DOHH2 (cell line): ENCODE measurements at regions not wholly inside any gene's neighbourhood (a gene's known extent, or its start where the extent isn't known, plus 50 kb on each side); places are given as distances from the start of the nearest gene placed in this dataset.

Source experiments
- H3F3A ChIP-seq: fragments of 200-600 bp; sonication (generic), shearing (Covaris generic); 2 replicates; pipeline ENCODE4 v1.6.0; 2016; ENCODE audit warnings: antibody characterized with exemption, mild to moderate bottlenecking; ENCODE audit not compliant: control insufficient read depth, insufficient read depth
- H3K27ac ChIP-seq: fragments of 200-600 bp; sonication (generic); 2 replicates; pipeline ENCODE4 v1.5.1; 2014; ENCODE audit warnings: low read depth, mild to moderate bottlenecking, low read length, moderate library complexity
- H3K27me3 ChIP-seq: fragments of 200-600 bp; sonication (generic); 2 replicates; pipeline ENCODE4 v1.6.1; 2014; ENCODE audit warnings: mild to moderate bottlenecking, low read length, mixed read lengths; ENCODE audit not compliant: control insufficient read depth
- H3K36me3 ChIP-seq: fragments of 200-600 bp; sonication (generic); 2 replicates; pipeline ENCODE4 v1.6.1; 2014; ENCODE audit warnings: mild to moderate bottlenecking, low read length, moderate library complexity, mixed read lengths; ENCODE audit not compliant: control insufficient read depth
- H3K4me1 ChIP-seq: fragments of 200-600 bp; sonication (generic); 2 replicates; pipeline ENCODE4 v1.6.1; 2014; ENCODE audit warnings: mild to moderate bottlenecking, low read length, mixed read lengths; ENCODE audit not compliant: control insufficient read depth
- H3K4me2 ChIP-seq: fragments of 200-600 bp; sonication (generic); 2 replicates; pipeline ENCODE4 v1.6.0; 2014; ENCODE audit warnings: mild to moderate bottlenecking, low read length, moderate library complexity
- H3K4me3 ChIP-seq: fragments of 200-600 bp; sonication (generic); 2 replicates; pipeline ENCODE4 v1.5.1; 2014; ENCODE audit warnings: mild to moderate bottlenecking, low read length, mixed read lengths
- H3K79me2 ChIP-seq: fragments of 200-600 bp; sonication (generic); 2 replicates; pipeline ENCODE4 v1.6.1; 2014; ENCODE audit warnings: mild to moderate bottlenecking, low read length, mixed read lengths; ENCODE audit not compliant: control insufficient read depth
- H3K9me2 ChIP-seq: fragments of 200-600 bp; sonication (generic); replicated peaks from 2 replicates; pipeline ENCODE4 v1.6.1; 2014; ENCODE audit warnings: mild to moderate bottlenecking, low read length, mixed read lengths; ENCODE audit not compliant: control insufficient read depth
- H3K9me3 ChIP-seq: fragments of 200-600 bp; sonication (generic); 2 replicates; pipeline ENCODE4 v1.6.1; 2014; ENCODE audit warnings: antibody characterized with exemption, low read length, mixed read lengths; ENCODE audit not compliant: control insufficient read depth, insufficient read depth
- H4K20me1 ChIP-seq: fragments of 200-600 bp; sonication (generic); 2 replicates; pipeline ENCODE4 v1.6.0; 2014; ENCODE audit warnings: low read depth, mild to moderate bottlenecking, antibody characterized with exemption, low read length, moderate library complexity; ENCODE audit not compliant: control insufficient read depth, insufficient read depth
- EZH2phosphoT487 ChIP-seq: fragments of 200-600 bp; sonication (generic); IDR thresholded peaks from 2 replicates; pipeline ENCODE4 v1.6.1; 2017; ENCODE audit warnings: borderline replicate concordance, mild to moderate bottlenecking, antibody characterized with exemption, low read length, moderate library complexity, mixed read lengths
- TF ChIP-seq, protein P1 (sequence below): fragments of 200-600 bp; sonication (generic); IDR thresholded peaks from one replicate; pipeline ENCODE4 v1.5.1; 2014; ENCODE audit warnings: antibody characterized with exemption, mild to moderate bottlenecking, low read depth, low read length; ENCODE audit not compliant: poor library complexity, severe bottlenecking

DNA sequence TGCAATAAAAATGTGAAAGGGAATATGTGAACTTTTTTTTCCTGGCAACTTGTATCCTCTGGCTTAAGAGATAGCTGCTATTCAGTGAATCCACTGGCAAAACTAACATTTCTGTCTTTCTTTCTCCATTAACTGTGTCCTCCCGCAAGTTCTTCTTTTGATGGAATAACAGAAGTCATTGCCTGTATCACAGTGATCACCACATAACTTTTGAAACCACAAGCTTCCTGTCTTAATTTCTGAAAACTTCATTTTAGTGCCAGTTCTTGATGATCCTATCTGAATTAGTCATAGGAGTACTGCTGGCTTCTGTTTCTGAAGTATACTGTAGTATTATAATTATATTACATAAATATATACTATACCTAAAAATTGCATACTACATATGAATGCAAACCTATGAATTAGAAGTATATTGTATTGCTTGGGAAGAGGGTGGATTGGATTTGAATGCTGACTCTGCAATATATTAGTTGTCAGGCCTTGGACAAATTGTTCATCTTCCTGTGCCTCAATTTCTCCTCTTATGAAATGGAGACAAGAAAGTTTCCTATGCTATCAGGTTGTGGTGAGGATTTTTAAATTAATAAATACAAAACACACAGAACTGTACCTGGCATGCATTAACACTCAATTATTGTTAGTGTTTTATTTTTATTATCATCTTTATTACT lies 441.6 kb downstream of the CETN3 start:
- no peaks in the 10 kb centered on the region for H3K27me3 ChIP-seq
- no peaks in the 10 kb centered on the region for H3K79me2 ChIP-seq
- no peaks in the 10 kb centered on the region for H3K36me3 ChIP-seq
- no peaks in the 10 kb centered on the region for H3K4me1 ChIP-seq
- H3K27ac ChIP-seq = no peak overlapping the region
- H4K20me1 ChIP-seq = no peaks in the 10 kb centered on the region
- TF ChIP-seq, protein P1, sequence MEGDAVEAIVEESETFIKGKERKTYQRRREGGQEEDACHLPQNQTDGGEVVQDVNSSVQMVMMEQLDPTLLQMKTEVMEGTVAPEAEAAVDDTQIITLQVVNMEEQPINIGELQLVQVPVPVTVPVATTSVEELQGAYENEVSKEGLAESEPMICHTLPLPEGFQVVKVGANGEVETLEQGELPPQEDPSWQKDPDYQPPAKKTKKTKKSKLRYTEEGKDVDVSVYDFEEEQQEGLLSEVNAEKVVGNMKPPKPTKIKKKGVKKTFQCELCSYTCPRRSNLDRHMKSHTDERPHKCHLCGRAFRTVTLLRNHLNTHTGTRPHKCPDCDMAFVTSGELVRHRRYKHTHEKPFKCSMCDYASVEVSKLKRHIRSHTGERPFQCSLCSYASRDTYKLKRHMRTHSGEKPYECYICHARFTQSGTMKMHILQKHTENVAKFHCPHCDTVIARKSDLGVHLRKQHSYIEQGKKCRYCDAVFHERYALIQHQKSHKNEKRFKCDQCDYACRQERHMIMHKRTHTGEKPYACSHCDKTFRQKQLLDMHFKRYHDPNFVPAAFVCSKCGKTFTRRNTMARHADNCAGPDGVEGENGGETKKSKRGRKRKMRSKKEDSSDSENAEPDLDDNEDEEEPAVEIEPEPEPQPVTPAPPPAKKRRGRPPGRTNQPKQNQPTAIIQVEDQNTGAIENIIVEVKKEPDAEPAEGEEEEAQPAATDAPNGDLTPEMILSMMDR = no peak
- TF ChIP-seq EZH2phosphoT487 = no peak
- no peaks in the 10 kb centered on the region for H3K9me2 ChIP-seq
- H3F3A ChIP-seq = no peaks in the 10 kb centered on the region
- H3K4me3 ChIP-seq = no peak overlapping the region
- H3K9me3 ChIP-seq = no peaks in the 10 kb centered on the region
- no peak overlapping the region for H3K4me2 ChIP-seq

DNA sequence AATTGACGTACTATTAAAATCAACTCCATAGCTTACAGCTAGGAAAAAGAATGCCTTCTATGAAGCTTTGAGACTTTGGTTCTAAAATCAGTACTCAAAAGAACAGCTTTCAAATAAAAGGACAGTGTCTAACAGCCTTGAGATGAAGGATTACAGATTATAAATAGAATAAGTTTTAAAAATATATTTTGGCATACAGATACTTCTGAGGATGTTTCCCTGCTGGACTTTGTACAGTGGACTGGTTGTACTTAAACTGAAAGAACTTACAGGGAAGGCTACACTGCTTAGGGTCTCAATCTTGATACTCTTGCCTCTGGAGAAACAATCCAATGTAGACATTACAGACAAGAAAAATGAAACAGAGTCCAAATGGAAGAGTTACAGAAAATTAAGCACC lies 452.7 kb downstream of the CETN3 start:
- Histone ChIP-seq H3K36me3 (no peaks in the 10 kb centered on the region), H3K27me3 (no peaks in the 10 kb centered on the region), H3K4me3 (no peak overlapping the region), H3K27ac (no peak overlapping the region), H3K9me2 (no peaks in the 10 kb centered on the region), H3K79me2 (no peaks in the 10 kb centered on the region), H3K4me2 (no peak overlapping the region), H3F3A (no peaks in the 10 kb centered on the region), H3K4me1 (no peaks in the 10 kb centered on the region), H4K20me1 (no peaks in the 10 kb centered on the region), H3K9me3 (no peaks in the 10 kb centered on the region)
- TF ChIP-seq EZH2phosphoT487 = no peak
- TF ChIP-seq, protein P1 = no peak

DNA sequence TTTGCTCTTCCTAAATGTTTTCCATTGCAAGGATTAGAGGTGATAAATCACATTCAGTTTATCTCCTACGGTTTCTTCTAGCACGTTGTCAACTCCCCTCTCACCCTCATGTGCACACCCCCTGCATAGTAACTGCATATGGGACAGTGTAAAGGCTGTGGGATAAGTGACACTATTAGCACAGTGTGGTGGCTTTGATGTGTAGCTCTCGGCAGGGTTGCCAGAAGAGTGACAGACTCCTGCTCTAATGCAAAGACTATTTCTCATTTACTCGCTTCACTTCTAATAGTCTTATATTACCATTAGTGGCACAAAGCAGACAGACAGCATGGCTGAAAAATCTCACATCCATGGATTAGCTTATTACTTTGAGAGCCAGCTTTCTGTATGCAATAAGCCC lies 454.6 kb downstream of the CETN3 start:
- Histone ChIP-seq H3K4me2 (no peak overlapping the region), H3K27me3 (no peaks in the 10 kb centered on the region), H3K4me1 (no peaks in the 10 kb centered on the region), H3K9me2 (no peaks in the 10 kb centered on the region), H3F3A (no peaks in the 10 kb centered on the region), H4K20me1 (no peaks in the 10 kb centered on the region), H3K79me2 (no peaks in the 10 kb centered on the region), H3K9me3 (no peaks in the 10 kb centered on the region), H3K4me3 (no peak overlapping the region), H3K36me3 (no peaks in the 10 kb centered on the region), H3K27ac (no peak overlapping the region)
- TF ChIP-seq EZH2phosphoT487 = no peak
- TF ChIP-seq, protein P1 = no peak
